Panc1 (cell line): ENCODE measurements at regions not wholly inside any gene's neighbourhood (a gene's known extent, or its start where the extent isn't known, plus 50 kb on each side); places are given as distances from the start of the nearest gene placed in this dataset.
"Not testable (repeated sequence)": the region's sequence is repeated elsewhere in the genome, so short reads cannot be mapped to it uniquely, and the experiment has no call there.

Experiments used
- ATAC-seq: fragments of 200-7000 bp; cut with Tn5 transposase; 2 replicates; pipeline ENCODE4 v1.9.1; 2020; ENCODE audit warnings: mild to moderate bottlenecking, moderate library complexity
- BruUV-seq: library from RNA; stranded (reverse); fragments of 400-500 nt; replicated peaks from 2 replicates; lab custom pipeline; 2021; lab: Mats Ljungman, UMichigan
- CTCF ChIA-PET: fragments of 300-600 bp; sonication (Branson Sonifier 250); formaldehyde crosslinking; loops from one replicate; lab custom pipeline; 2022; ENCODE audit warnings: antibody characterized with exemption; lab: Charles Lee
- POLR2A ChIA-PET: fragments of 300-600 bp; sonication (Branson Sonifier 250); formaldehyde crosslinking; loops from one replicate; lab custom pipeline; 2022; ENCODE audit warnings: antibody characterized with exemption; lab: Charles Lee
- DNase-seq: peaks from one replicate; pipeline ENCODE4 v3.0.0-alpha.2; 2010; ENCODE audit warnings: low read depth, low spot score
- H3K27ac ChIP-seq: 2 replicates; pipeline ENCODE4 v1.5.1; 2011; ENCODE audit warnings: mild to moderate bottlenecking, low read length, inconsistent platforms
- H3K27me3 ChIP-seq: fragments of 200-500 bp; sonication (Bioruptor generic); 2 replicates; pipeline ENCODE4 v1.6.0; 2014; ENCODE audit warnings: low read length, inconsistent platforms; ENCODE audit not compliant: control insufficient read depth, insufficient read depth
- H3K36me3 ChIP-seq: fragments of 200-500 bp; sonication (Bioruptor generic); 2 replicates; pipeline ENCODE4 v1.5.1; 2014; ENCODE audit warnings: inconsistent platforms, mild to moderate bottlenecking, low read length, moderate library complexity; ENCODE audit not compliant: control insufficient read depth, insufficient read depth
- H3K4me1 ChIP-seq: 2 replicates; pipeline ENCODE4 v1.5.1; 2011; ENCODE audit warnings: inconsistent platforms, mild to moderate bottlenecking, low read length, moderate library complexity; ENCODE audit not compliant: control insufficient read depth, insufficient read depth
- H3K4me3 ChIP-seq, 2 experiments: 2 replicates each; pipeline ENCODE4 v1.5.1; 2011 to 2012; ENCODE audit warnings: low read depth in 2 of 2, low read length in 2 of 2, mild to moderate bottlenecking in 2 of 2, inconsistent platforms in 1 of 2, moderate library complexity in 1 of 2
- H3K9me3 ChIP-seq: fragments of 200-500 bp; sonication (Bioruptor generic); 2 replicates; pipeline ENCODE4 v1.5.1; 2014; ENCODE audit warnings: low read depth, mild to moderate bottlenecking, inconsistent platforms, low read length, moderate library complexity; ENCODE audit not compliant: control insufficient read depth, insufficient read depth
- POLR2AphosphoS5 ChIP-seq: IDR thresholded peaks from 2 replicates; pipeline ENCODE4 v1.6.1; 2012; ENCODE audit warnings: mild to moderate bottlenecking, low read depth, low read length, moderate library complexity
- SIN3A ChIP-seq: IDR thresholded peaks from 2 replicates; pipeline ENCODE4 v1.6.1; 2012; ENCODE audit warnings: low read depth, mild to moderate bottlenecking, low read length, moderate library complexity, borderline replicate concordance; ENCODE audit not compliant: insufficient read depth
- TCF7L2 ChIP-seq: IDR thresholded peaks from 2 replicates; pipeline ENCODE4 v1.6.1; 2011; ENCODE audit warnings: mild to moderate bottlenecking, low read depth, low read length, inconsistent platforms
- in situ Hi-C: cut with HindIII; loops from 2 replicates; pipeline ENCODE4 v1.10.0; 2016; ENCODE audit warnings: low sequenced_read_pairs, low pct_unique_long_range_greater_than_20kb
- intact Hi-C: fragments of 100-400 bp; cut with micrococcal nuclease; formaldehyde crosslinking; loops from one replicate; pipeline ENCODE4 v1.10.0; 2022; ENCODE audit not compliant: unreplicated experiment
- TF ChIP-seq, protein P1 (sequence below), 2 experiments: IDR thresholded peaks; 2 replicates each; pipeline ENCODE4 v1.6.1; 2011 to 2012; ENCODE audit warnings: low read depth in 2 of 2, control low read depth in 1 of 2, low read length in 1 of 2, mild to moderate bottlenecking in 1 of 2, moderate library complexity in 1 of 2; ENCODE audit not compliant: insufficient read depth in 1 of 2
- TF ChIP-seq, protein P2 (sequence below): fragments of 450-650 bp; IDR thresholded peaks from 2 replicates; pipeline ENCODE4 v1.5.1; 2017; ENCODE audit warnings: mild to moderate bottlenecking

DNA sequence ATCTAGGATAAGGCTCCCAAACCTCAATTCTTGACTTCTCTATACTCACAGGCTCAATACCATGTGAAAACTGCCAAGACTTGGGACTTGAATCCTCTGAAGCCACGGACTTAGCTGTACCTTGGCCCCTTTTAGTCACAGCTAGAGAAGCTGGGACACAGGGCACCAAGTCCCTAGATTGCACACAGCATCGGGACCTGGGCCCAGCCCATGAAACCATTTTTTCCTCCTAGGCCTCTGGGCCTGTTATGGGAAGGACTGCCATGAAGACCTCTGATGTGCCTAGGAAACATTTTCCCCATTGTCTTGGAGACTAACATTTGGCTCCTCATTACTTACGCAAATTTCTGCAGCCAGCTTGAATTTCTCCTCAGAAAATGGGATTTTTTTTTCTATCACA, 1011.8 kb upstream of the DDX18 start:
- H3K36me3 ChIP-seq = no peaks in the 10 kb centered on the region
- CTCF ChIA-PET = no interaction called here
- H3K9me3 ChIP-seq = peaks cover 4% of the 10 kb centered on the region; the same call in 1 of the 2 replicates
- DNase-seq (no peak), ATAC-seq (no peak)
- BruUV-seq = no TSS peak
- H3K27ac ChIP-seq = no peak overlapping the region
- H3K27me3 ChIP-seq = no peaks in the 10 kb centered on the region
- H3K4me1 ChIP-seq = no peaks in the 10 kb centered on the region
- TF ChIP-seq, protein P1, sequence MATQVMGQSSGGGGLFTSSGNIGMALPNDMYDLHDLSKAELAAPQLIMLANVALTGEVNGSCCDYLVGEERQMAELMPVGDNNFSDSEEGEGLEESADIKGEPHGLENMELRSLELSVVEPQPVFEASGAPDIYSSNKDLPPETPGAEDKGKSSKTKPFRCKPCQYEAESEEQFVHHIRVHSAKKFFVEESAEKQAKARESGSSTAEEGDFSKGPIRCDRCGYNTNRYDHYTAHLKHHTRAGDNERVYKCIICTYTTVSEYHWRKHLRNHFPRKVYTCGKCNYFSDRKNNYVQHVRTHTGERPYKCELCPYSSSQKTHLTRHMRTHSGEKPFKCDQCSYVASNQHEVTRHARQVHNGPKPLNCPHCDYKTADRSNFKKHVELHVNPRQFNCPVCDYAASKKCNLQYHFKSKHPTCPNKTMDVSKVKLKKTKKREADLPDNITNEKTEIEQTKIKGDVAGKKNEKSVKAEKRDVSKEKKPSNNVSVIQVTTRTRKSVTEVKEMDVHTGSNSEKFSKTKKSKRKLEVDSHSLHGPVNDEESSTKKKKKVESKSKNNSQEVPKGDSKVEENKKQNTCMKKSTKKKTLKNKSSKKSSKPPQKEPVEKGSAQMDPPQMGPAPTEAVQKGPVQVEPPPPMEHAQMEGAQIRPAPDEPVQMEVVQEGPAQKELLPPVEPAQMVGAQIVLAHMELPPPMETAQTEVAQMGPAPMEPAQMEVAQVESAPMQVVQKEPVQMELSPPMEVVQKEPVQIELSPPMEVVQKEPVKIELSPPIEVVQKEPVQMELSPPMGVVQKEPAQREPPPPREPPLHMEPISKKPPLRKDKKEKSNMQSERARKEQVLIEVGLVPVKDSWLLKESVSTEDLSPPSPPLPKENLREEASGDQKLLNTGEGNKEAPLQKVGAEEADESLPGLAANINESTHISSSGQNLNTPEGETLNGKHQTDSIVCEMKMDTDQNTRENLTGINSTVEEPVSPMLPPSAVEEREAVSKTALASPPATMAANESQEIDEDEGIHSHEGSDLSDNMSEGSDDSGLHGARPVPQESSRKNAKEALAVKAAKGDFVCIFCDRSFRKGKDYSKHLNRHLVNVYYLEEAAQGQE (IDR thresholded peaks at IDR 0.05; ENCODE audit: insufficient read depth in 1 of 2, low read depth in 2 of 2, low read length in 1 of 2) = no peak
- TF ChIP-seq TCF7L2 (no peak), POLR2AphosphoS5 (no peak), SIN3A (no peak)
- TF ChIP-seq, protein P2, sequence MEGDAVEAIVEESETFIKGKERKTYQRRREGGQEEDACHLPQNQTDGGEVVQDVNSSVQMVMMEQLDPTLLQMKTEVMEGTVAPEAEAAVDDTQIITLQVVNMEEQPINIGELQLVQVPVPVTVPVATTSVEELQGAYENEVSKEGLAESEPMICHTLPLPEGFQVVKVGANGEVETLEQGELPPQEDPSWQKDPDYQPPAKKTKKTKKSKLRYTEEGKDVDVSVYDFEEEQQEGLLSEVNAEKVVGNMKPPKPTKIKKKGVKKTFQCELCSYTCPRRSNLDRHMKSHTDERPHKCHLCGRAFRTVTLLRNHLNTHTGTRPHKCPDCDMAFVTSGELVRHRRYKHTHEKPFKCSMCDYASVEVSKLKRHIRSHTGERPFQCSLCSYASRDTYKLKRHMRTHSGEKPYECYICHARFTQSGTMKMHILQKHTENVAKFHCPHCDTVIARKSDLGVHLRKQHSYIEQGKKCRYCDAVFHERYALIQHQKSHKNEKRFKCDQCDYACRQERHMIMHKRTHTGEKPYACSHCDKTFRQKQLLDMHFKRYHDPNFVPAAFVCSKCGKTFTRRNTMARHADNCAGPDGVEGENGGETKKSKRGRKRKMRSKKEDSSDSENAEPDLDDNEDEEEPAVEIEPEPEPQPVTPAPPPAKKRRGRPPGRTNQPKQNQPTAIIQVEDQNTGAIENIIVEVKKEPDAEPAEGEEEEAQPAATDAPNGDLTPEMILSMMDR = no peak
- intact Hi-C loops = no loop called here
- POLR2A ChIA-PET = no interaction called here
- no peak overlapping the region for H3K4me3 ChIP-seq
- in situ Hi-C loops = no loop called here

GRCh38 chr2:116804901-116805300, 1009.6 kb upstream of the DDX18 start:
- ChIA-PET POLR2A (no interaction called here), CTCF (no interaction called here)
- no TSS peak for BruUV-seq
- TF ChIP-seq, protein P2 = no peak
- TF ChIP-seq TCF7L2 (no peak), POLR2AphosphoS5 (no peak), SIN3A (no peak)
- TF ChIP-seq, protein P1 (IDR thresholded peaks at IDR 0.05; ENCODE audit: insufficient read depth in 1 of 2, low read depth in 2 of 2, low read length in 1 of 2) = no peak
- Histone ChIP-seq H3K9me3 (peaks cover 4% of the 10 kb centered on the region; the same call in 1 of the 2 replicates), H3K36me3 (no peaks in the 10 kb centered on the region), H3K27ac (no peak overlapping the region), H3K4me3 (no peak overlapping the region), H3K27me3 (no peaks in the 10 kb centered on the region), H3K4me1 (no peaks in the 10 kb centered on the region)
- in situ Hi-C loops = no loop called here
- intact Hi-C loops = no loop called here
- DNase-seq (no peak), ATAC-seq (no peak)

DNA sequence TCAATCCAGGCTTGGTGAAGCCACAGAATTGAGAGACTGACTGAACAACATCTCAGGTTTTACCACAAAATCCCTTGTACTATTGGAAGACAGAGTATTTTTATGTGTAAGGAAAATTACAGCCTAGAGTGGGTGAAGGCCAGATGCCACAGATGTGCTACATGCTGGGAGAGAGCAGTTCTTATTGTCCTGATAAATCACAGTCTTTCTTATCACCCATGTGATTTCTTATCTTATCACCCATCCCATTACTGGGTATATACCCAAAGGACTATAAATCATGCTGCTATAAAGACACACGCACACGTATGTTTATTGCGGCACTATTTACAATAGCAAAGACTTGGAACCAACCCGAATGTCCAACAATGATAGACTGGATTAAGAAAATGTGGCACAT, 1008.0 kb upstream of the DDX18 start:
- DNase-seq, H3K36me3 ChIP-seq, intact Hi-C loops, H3K9me3 ChIP-seq, ATAC-seq, in situ Hi-C loops, H3K27me3 ChIP-seq, BruUV-seq, H3K4me1 ChIP-seq, CTCF ChIA-PET, H3K27ac ChIP-seq, H3K4me3 ChIP-seq, POLR2A ChIA-PET: not testable (repeated sequence)
